ENCODE measurements at regions not wholly inside any gene's neighbourhood (a gene's known extent, or its start where the extent isn't known, plus 50 kb on each side); places are given as distances from the start of the nearest gene placed in this dataset.

GRCh38 chr9:73468716-73469115 is 317.1 kb downstream of the ANXA1 start:
- H2AFZ ChIP-seq (ENCODE audit: low read length): no peak overlapping the region
- H3K4me1 ChIP-seq (ENCODE audit: insufficient read depth, low read length, poor library complexity, severe bottlenecking): no peaks in the 10 kb centered on the region
- no peak overlapping the region for H3K4me3 ChIP-seq (ENCODE audit: low read length, poor library complexity, severe bottlenecking)
- H4K20me1 ChIP-seq (ENCODE audit: insufficient read depth, low read length, poor library complexity, severe bottlenecking): no peaks in the 10 kb centered on the region
- H3K9ac ChIP-seq (ENCODE audit: low read depth, low read length, poor library complexity, severe bottlenecking): no peak overlapping the region
- H3K36me3 ChIP-seq (ENCODE audit: insufficient read depth, low read length): no peaks in the 10 kb centered on the region
- no peaks in the 10 kb centered on the region for H3K9me3 ChIP-seq (ENCODE audit: insufficient read depth, low read depth, low read length)
- H3F3A ChIP-seq (ENCODE audit: low read depth): no peaks in the 10 kb centered on the region
- TF ChIP-seq CTCF (conservative IDR thresholded peaks at IDR 0.05; ENCODE audit: low read length): no peak
- no peak for TF ChIP-seq EZH2phosphoT487 (IDR thresholded peaks at IDR 0.05; ENCODE audit: borderline replicate concordance)
- no peaks in the 10 kb centered on the region for H3K79me2 ChIP-seq (ENCODE audit: insufficient read depth, low read length)
- no peaks in the 10 kb centered on the region for H3K27me3 ChIP-seq (ENCODE audit: insufficient read depth, low read length, poor library complexity, severe bottlenecking)
- no peak overlapping the region for H3K4me2 ChIP-seq (ENCODE audit: low read depth, low read length, poor library complexity, severe bottlenecking)
- no peaks in the 10 kb centered on the region for H3K9me2 ChIP-seq (replicated peaks; ENCODE audit: low read depth, low read length)

- Histone ChIP-seq H2AFZ (ENCODE audit: low read length) (no peak overlapping the region), H3K9me3 (ENCODE audit: insufficient read depth, low read depth, low read length) (no peaks in the 10 kb centered on the region), H4K20me1 (ENCODE audit: insufficient read depth, low read length, poor library complexity, severe bottlenecking) (no peaks in the 10 kb centered on the region), H3K4me2 (ENCODE audit: low read depth, low read length, poor library complexity, severe bottlenecking) (no peak overlapping the region), H3K9ac (ENCODE audit: low read depth, low read length, poor library complexity, severe bottlenecking) (no peak overlapping the region), H3K4me3 (ENCODE audit: low read length, poor library complexity, severe bottlenecking) (no peak overlapping the region), H3K36me3 (ENCODE audit: insufficient read depth, low read length) (no peaks in the 10 kb centered on the region), H3K27me3 (ENCODE audit: insufficient read depth, low read length, poor library complexity, severe bottlenecking) (no peaks in the 10 kb centered on the region), H3K79me2 (ENCODE audit: insufficient read depth, low read length) (no peaks in the 10 kb centered on the region), H3K4me1 (ENCODE audit: insufficient read depth, low read length, poor library complexity, severe bottlenecking) (no peaks in the 10 kb centered on the region), H3F3A (ENCODE audit: low read depth) (no peaks in the 10 kb centered on the region), H3K9me2 (replicated peaks; ENCODE audit: low read depth, low read length) (no peaks in the 10 kb centered on the region)
- no peak for TF ChIP-seq EZH2phosphoT487 (IDR thresholded peaks at IDR 0.05; ENCODE audit: borderline replicate concordance)
- TF ChIP-seq CTCF (conservative IDR thresholded peaks at IDR 0.05; ENCODE audit: low read length): no peak
These were observed 319.1 kb downstream of the ANXA1 start for GRCh38 chr9:73470766-73471165.

GRCh38 chr9:73474002-73474600 is 322.4 kb downstream of the ANXA1 start:
- TF ChIP-seq EZH2phosphoT487 (IDR thresholded peaks at IDR 0.05; ENCODE audit: borderline replicate concordance): no peak
- TF ChIP-seq CTCF (conservative IDR thresholded peaks at IDR 0.05; ENCODE audit: low read length): no peak
- H3K27me3 ChIP-seq (ENCODE audit: insufficient read depth, low read length, poor library complexity, severe bottlenecking): no peaks in the 10 kb centered on the region
- no peak overlapping the region for H2AFZ ChIP-seq (ENCODE audit: low read length)
- H3F3A ChIP-seq (ENCODE audit: low read depth): no peaks in the 10 kb centered on the region
- H4K20me1 ChIP-seq (ENCODE audit: insufficient read depth, low read length, poor library complexity, severe bottlenecking): no peaks in the 10 kb centered on the region
- H3K9me2 ChIP-seq (replicated peaks; ENCODE audit: low read depth, low read length): no peaks in the 10 kb centered on the region
- no peaks in the 10 kb centered on the region for H3K9me3 ChIP-seq (ENCODE audit: insufficient read depth, low read depth, low read length)
- no peak overlapping the region for H3K4me3 ChIP-seq (ENCODE audit: low read length, poor library complexity, severe bottlenecking)
- no peak overlapping the region for H3K4me2 ChIP-seq (ENCODE audit: low read depth, low read length, poor library complexity, severe bottlenecking)
- no peaks in the 10 kb centered on the region for H3K36me3 ChIP-seq (ENCODE audit: insufficient read depth, low read length)
- no peaks in the 10 kb centered on the region for H3K4me1 ChIP-seq (ENCODE audit: insufficient read depth, low read length, poor library complexity, severe bottlenecking)
- no peak overlapping the region for H3K9ac ChIP-seq (ENCODE audit: low read depth, low read length, poor library complexity, severe bottlenecking)
- H3K79me2 ChIP-seq (ENCODE audit: insufficient read depth, low read length): no peaks in the 10 kb centered on the region

Data from Loucy (cell line).